ENCODE measurements at regions not wholly inside any gene's neighbourhood (a gene's known extent, or its start where the extent isn't known, plus 50 kb on each side); places are given as distances from the start of the nearest gene placed in this dataset.
"Not testable (repeated sequence)": the region's sequence is repeated elsewhere in the genome, so short reads cannot be mapped to it uniquely, and the experiment has no call there.

GRCh38 chr5:66413931-66414330 lies 182.3 kb upstream of the MAST4 start:
- DNase-seq (ENCODE audit: low spot score) = no peak

- DNase-seq (ENCODE audit: low spot score) = no peak
These were observed 181.0 kb upstream of the MAST4 start for GRCh38 chr5:66415208-66415607.

GRCh38 chr5:66416698-66417097 lies 179.5 kb upstream of the MAST4 start:
- DNase-seq (ENCODE audit: low spot score) = no peak

- no peak for DNase-seq (ENCODE audit: low spot score)
These were observed 178.4 kb upstream of the MAST4 start for GRCh38 chr5:66417781-66418180.

GRCh38 chr5:66423484-66423883 lies 172.7 kb upstream of the MAST4 start:
- no peak for DNase-seq (ENCODE audit: low spot score)

- DNase-seq (ENCODE audit: low spot score) = no peak
These were observed 170.4 kb upstream of the MAST4 start for GRCh38 chr5:66425842-66426241.

- no peak for DNase-seq (ENCODE audit: low spot score)
These were observed 169.7 kb upstream of the MAST4 start for GRCh38 chr5:66426259-66427138.

GRCh38 chr5:66427139-66427442 lies 169.1 kb upstream of the MAST4 start:
- DNase-seq (ENCODE audit: low spot score) = no peak

- no peak for DNase-seq (ENCODE audit: low spot score)
These were observed 159.5 kb upstream of the MAST4 start for GRCh38 chr5:66436721-66437120.

GRCh38 chr5:66438087-66438486 lies 158.1 kb upstream of the MAST4 start:
- DNase-seq (ENCODE audit: low spot score) = no peak

- no peak for DNase-seq (ENCODE audit: low spot score)
These were observed 157.5 kb upstream of the MAST4 start for GRCh38 chr5:66438696-66439095.

GRCh38 chr5:66440202-66440680 lies 156.0 kb upstream of the MAST4 start:
- peak; percentile 67 for DNase-seq (ENCODE audit: low spot score)

- no peak for DNase-seq (ENCODE audit: low spot score)
These were observed 154.8 kb upstream of the MAST4 start for GRCh38 chr5:66441351-66441750.

- DNase-seq (ENCODE audit: low spot score) = peak; percentile 58
These were observed 153.2 kb upstream of the MAST4 start for GRCh38 chr5:66442951-66443445.

GRCh38 chr5:66443462-66444130 lies 152.6 kb upstream of the MAST4 start:
- no peak for DNase-seq (ENCODE audit: low spot score)

GRCh38 chr5:66448070-66448469 lies 148.1 kb upstream of the MAST4 start:
- DNase-seq (ENCODE audit: low spot score) = not testable (repeated sequence)

- DNase-seq (ENCODE audit: low spot score) = no peak
These were observed 146.0 kb upstream of the MAST4 start for GRCh38 chr5:66450237-66450636.

GRCh38 chr5:66450988-66451387 lies 145.2 kb upstream of the MAST4 start:
- DNase-seq (ENCODE audit: low spot score) = no peak

GRCh38 chr5:66452109-66452508 lies 144.1 kb upstream of the MAST4 start:
- DNase-seq (ENCODE audit: low spot score) = no peak

- peak; percentile 58 for DNase-seq (ENCODE audit: low spot score)
These were observed 141.8 kb upstream of the MAST4 start for GRCh38 chr5:66454186-66455078.

GRCh38 chr5:66459728-66460127 lies 136.5 kb upstream of the MAST4 start:
- DNase-seq (ENCODE audit: low spot score) = no peak

- no peak for DNase-seq (ENCODE audit: low spot score)
These were observed 128.6 kb upstream of the MAST4 start for GRCh38 chr5:66467564-66467963.
